ENCODE measurements at regions not wholly inside any gene's neighbourhood (a gene's known extent, or its start where the extent isn't known, plus 50 kb on each side); places are given as distances from the start of the nearest gene placed in this dataset.

DNA sequence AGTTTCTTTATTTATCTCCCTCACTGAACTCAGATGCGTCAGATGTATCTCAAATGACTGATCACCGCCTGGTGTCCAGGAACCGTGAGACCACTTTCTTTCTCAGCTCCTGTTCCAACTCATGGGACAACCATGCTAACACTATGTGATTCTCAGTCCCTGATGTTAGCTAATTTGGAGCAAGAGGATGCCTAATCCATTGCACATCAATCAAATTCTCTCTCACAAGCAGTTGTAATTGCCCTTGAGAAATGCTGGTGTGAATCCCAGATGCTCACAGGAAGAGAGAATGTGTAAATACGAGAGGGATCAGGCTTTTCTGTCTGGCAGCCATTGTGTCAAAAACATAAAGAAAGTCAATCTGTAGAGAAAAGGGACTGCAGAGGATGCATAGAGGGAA lies 134.9 kb downstream of the WSCD1 start:
- DNase-seq (ENCODE audit: low read depth) = no peak
- H3K4me3 ChIP-seq (replicated peaks; ENCODE audit: low read depth, low read length) = no peak overlapping the region
- TF ChIP-seq, protein P1, sequence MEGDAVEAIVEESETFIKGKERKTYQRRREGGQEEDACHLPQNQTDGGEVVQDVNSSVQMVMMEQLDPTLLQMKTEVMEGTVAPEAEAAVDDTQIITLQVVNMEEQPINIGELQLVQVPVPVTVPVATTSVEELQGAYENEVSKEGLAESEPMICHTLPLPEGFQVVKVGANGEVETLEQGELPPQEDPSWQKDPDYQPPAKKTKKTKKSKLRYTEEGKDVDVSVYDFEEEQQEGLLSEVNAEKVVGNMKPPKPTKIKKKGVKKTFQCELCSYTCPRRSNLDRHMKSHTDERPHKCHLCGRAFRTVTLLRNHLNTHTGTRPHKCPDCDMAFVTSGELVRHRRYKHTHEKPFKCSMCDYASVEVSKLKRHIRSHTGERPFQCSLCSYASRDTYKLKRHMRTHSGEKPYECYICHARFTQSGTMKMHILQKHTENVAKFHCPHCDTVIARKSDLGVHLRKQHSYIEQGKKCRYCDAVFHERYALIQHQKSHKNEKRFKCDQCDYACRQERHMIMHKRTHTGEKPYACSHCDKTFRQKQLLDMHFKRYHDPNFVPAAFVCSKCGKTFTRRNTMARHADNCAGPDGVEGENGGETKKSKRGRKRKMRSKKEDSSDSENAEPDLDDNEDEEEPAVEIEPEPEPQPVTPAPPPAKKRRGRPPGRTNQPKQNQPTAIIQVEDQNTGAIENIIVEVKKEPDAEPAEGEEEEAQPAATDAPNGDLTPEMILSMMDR (IDR thresholded peaks at IDR 0.05; ENCODE audit: low read length, missing control alignments) = no peak

DNA sequence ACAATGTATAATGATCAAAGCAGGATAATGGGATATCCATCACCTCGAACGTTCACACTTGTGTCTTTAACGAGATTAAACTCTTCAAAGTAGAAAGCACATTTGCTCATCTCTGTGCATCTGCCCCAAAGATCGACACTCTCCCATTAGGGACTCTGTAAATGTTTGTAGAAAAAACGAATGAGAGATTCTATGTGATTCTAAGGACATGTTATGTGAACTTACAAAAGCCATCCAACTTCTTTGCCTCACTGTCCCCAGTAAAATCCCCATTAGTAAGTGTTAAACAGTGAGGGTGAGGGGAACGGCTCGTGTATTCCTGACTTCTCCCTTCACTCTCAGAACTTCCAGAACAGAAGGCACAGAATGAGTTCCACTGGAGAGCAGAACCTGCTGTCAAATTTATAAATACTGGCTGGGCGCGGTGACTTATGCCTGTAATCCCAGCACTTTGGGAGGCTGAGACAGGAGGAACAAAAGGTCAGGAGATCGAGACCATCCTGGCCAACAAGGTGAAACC lies 134.1 kb downstream of the WSCD1 start:
- TF ChIP-seq, protein P1 (IDR thresholded peaks at IDR 0.05; ENCODE audit: low read length, missing control alignments) = no peak
- DNase-seq (ENCODE audit: low read depth) = no peak
- no peak overlapping the region for H3K4me3 ChIP-seq (replicated peaks; ENCODE audit: low read depth, low read length)

DNA sequence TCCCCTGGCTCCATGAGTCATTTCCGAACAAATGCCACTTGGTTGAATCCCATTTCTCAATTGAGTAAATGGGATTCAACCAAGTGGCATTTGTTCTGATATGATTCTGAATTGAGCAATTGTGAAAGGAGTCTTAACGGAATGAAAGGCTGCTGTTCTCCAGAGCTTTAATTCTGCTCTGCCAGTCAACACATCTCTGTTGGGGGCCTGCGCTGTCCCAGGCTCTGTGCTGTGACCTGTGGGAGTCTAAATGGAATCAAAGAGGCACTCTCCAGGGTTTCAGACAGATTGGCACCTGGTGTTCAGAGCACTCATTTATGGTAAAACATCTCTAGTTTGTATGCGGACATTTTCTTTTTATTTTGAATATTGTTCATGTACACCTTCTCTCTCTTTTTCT lies 126.2 kb downstream of the WSCD1 start:
- DNase-seq (ENCODE audit: low read depth) = no peak
- no peak overlapping the region for H3K4me3 ChIP-seq (replicated peaks; ENCODE audit: low read depth, low read length)
- TF ChIP-seq, protein P1 (IDR thresholded peaks at IDR 0.05; ENCODE audit: low read length, missing control alignments) = no peak

DNA sequence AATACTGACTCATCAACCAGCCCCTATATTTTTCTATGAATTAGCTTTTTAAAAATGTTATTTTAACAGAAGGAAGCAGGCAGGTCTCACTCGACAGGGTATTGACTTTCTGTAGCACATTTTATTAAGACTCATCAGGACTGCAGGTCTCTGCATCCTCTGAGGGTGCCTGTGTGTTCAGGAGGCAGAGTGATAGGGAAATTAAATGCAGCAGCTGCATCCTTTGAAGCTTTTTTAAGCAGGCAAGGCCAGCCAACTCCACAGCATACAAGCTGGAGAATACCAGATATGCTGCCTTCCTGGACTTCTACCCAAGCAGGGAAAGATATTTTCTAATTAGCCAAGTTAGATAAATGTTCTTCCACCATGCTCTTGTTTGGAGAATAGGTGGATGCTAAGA lies 124.9 kb downstream of the WSCD1 start:
- H3K4me3 ChIP-seq (replicated peaks; ENCODE audit: low read depth, low read length) = no peak overlapping the region
- TF ChIP-seq, protein P1 (IDR thresholded peaks at IDR 0.05; ENCODE audit: low read length, missing control alignments) = no peak
- no peak for DNase-seq (ENCODE audit: low read depth)

DNA sequence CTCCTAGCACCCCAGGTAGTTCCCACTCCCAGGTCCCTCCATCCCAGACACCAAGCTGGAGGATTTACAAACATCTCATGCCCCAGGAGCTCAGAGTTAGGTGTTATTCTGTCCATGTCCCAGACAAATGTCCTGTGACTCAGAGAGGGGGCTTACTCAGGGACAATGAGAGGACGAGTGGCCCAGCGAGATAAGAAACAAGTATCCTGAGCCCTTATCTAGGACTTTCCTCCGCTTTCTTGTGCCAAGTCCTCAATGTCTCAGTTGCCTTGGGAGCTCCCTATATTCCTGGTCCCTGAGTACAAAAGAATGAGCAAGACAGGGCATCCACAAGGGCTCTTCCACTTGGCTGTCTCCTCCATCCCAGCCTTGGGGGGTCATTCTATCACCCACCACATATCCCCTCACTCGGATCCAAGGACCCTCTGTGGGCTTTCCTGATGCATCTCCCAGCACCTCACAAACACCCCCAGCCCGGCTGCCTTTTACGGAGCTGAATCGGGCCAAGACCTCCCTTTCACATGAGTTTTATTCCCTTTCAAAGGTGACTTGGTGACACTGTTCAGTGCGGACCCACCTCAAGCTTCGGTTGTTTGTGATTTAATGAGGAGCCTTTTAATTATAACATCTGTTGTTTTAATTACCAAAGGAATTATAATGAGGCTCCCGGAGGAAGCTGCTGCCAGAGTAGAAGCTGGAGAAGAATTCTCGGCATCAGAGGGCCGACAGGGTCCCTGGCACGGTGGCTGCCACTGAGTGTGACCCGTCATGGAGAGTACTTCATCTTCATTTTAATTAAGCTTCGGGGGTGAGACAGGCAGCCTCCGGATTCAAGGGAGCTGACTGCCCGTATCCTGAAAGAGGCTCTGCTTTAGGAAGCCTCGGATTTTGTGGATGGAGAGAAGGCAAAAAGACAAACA lies 121.5 kb downstream of the WSCD1 start:
- H3K4me3 ChIP-seq (replicated peaks; ENCODE audit: low read depth, low read length) = no peak overlapping the region
- TF ChIP-seq, protein P1 (IDR thresholded peaks at IDR 0.05; ENCODE audit: low read length, missing control alignments) = no peak
- no peak for DNase-seq (ENCODE audit: low read depth)

DNA sequence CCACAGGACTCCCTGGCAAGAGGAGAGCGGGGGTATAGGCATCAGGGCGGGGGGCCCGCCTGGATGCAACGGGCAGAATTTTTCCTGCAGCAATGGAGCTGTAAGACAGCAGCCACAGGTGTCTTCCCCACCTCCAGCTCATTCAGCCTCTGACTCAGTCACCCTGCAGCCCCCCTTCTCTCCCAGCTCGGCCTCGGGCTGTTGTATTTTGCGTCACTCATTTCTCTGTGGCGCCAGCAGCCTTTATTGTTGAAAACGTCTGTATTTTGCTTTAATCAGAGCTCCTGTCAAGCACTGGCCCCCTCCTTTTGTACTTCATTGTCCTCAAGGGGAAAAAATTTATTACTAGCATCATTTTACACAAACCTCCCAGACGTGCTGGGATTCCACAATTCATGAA lies 117.7 kb downstream of the WSCD1 start:
- H3K4me3 ChIP-seq (replicated peaks; ENCODE audit: low read depth, low read length) = no peak overlapping the region
- TF ChIP-seq, protein P1 (IDR thresholded peaks at IDR 0.05; ENCODE audit: low read length, missing control alignments) = no peak
- DNase-seq (ENCODE audit: low read depth) = no peak
